ENCODE measurements at regions not wholly inside any gene's neighbourhood (a gene's known extent, or its start where the extent isn't known, plus 50 kb on each side); places are given as distances from the start of the nearest gene placed in this dataset.

DNA sequence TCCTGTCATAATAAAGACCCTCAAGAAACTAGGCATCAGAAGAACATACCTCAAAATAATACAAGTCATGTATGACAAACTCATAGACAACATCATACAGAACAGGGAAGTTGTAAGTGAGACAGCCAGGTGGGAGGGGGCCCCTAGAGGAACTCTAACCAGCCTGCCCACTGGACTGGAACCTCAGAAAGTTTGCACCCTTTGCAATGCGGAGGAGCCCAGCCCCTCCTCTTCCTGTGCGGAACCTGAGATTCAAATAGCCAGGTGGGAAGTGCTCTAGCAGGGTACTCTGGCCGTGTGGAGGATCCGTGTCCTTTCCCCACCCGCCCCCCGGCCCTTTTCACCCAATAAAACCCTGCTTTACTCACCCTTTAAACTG, 387.0 kb upstream of the CBLB start:
- no peak for ATAC-seq (replicated peaks in 1 of 4)
- Mint-ChIP-seq H3K27me3 (no peaks in the 10 kb centered on the region), H3K4me1 (peaks cover 0 to 2% (median 0%) of the 10 kb centered on the region in 3 donors), H3K36me3 (peaks cover 4% of the 10 kb centered on the region), H3K9me3 (peaks cover 2 to 16% (median 3%) of the 10 kb centered on the region in 3 donors), H3K27ac (no peak overlapping the region), H3K4me3 (no peak overlapping the region)
- POLR2A ChIA-PET = no interaction called here
- Histone ChIP-seq H3K4me3 (ENCODE audit: control insufficient read depth in 1 of 2, extremely low read depth in 1 of 2, low read length in 1 of 2) (no peak overlapping the region), H3K27me3 (replicated peaks in 1 of 2; ENCODE audit: control insufficient read depth in 2 of 2, extremely low read depth in 1 of 2, insufficient read depth in 2 of 2, low read length in 1 of 2) (peaks cover 0 to 5% of the 10 kb centered on the region in 2 experiments), H3K9me3 (no peaks in the 10 kb centered on the region), H3K36me3 (ENCODE audit: control insufficient read depth in 2 of 2, extremely low read depth in 1 of 2, insufficient read depth in 1 of 2, low read length in 1 of 2) (no peaks in the 10 kb centered on the region), H3K27ac (ENCODE audit: low read length) (no peak overlapping the region), H3K4me1 (ENCODE audit: control insufficient read depth in 1 of 2, extremely low read depth in 1 of 2, insufficient read depth in 2 of 2, low read length in 2 of 2) (no peaks in the 10 kb centered on the region)
- 75% methylated on average over 2 of the region's 6 CpGs for WGBS (ENCODE audit: insufficient coverage)
- DNase-seq = peak in 1 of 35 experiments; percentile 12
- CTCF ChIA-PET = interaction anchor here in 1 of 2 donors (0.7 kb wide), 1 partner anchor 10 kb away, joined by 3 read pairs; no protein-coding TSS in a partner anchor

DNA sequence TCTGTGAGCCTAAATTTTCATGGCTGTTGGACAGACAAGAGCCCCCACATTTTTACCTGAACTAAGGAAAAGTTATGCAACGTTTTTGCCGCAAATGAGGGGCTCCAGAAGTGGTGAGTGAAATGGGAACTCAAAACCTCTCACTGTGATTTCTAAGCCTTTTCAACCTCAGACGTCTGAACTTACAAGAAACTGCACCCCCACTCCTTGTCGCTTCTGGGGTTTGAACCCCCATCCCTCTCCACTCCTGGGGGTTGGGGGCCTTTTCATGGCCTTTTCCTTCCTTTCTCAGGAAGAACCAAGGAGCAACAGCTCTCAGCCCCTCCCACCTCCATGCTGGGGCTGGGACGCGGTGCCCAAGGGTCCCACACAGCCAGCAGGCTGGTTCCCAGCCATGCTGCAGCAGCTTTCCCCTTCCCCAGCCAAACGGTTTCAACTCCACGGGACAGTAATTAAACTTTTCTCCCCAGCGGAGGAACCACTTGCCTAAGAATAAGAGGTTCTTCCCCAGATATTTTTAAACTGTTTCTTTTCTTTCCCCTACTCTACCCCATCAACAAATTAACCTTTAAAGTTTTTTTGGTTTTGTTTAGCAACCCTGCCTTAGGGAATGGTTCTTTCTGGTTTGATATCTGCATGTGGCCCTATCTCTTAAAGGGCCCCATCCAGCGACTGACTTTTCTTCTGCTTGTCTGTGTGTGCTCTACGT, 387.6 kb upstream of the CBLB start:
- ATAC-seq (replicated peaks in 1 of 4) (no peak), DNase-seq (no peak)
- no peak overlapping the region for H3K4me3 ChIP-seq (ENCODE audit: control insufficient read depth in 1 of 2, extremely low read depth in 1 of 2, low read length in 1 of 2)
- Mint-ChIP-seq H3K4me1 (no peaks in the 10 kb centered on the region), H3K4me3 (no peak overlapping the region), H3K27me3 (no peaks in the 10 kb centered on the region), H3K27ac (no peak overlapping the region), H3K36me3 (peaks cover 4% of the 10 kb centered on the region), H3K9me3 (peaks cover 2 to 14% (median 3%) of the 10 kb centered on the region in 3 donors)
- POLR2A ChIA-PET = no interaction called here
- peaks cover 0 to under 1% of the 10 kb centered on the region in 2 experiments for H3K27me3 ChIP-seq (replicated peaks in 1 of 2; ENCODE audit: control insufficient read depth in 2 of 2, extremely low read depth in 1 of 2, insufficient read depth in 2 of 2, low read length in 1 of 2)
- no peaks in the 10 kb centered on the region for H3K4me1 ChIP-seq (ENCODE audit: control insufficient read depth in 1 of 2, extremely low read depth in 1 of 2, insufficient read depth in 2 of 2, low read length in 2 of 2)
- H3K9me3 ChIP-seq = no peaks in the 10 kb centered on the region
- no peaks in the 10 kb centered on the region for H3K36me3 ChIP-seq (ENCODE audit: control insufficient read depth in 2 of 2, extremely low read depth in 1 of 2, insufficient read depth in 1 of 2, low read length in 1 of 2)
- WGBS (ENCODE audit: insufficient coverage) = 88% methylated on average over 5 of the region's 11 CpGs
- CTCF ChIA-PET = no interaction called here
- no peak overlapping the region for H3K27ac ChIP-seq (ENCODE audit: low read length)

DNA sequence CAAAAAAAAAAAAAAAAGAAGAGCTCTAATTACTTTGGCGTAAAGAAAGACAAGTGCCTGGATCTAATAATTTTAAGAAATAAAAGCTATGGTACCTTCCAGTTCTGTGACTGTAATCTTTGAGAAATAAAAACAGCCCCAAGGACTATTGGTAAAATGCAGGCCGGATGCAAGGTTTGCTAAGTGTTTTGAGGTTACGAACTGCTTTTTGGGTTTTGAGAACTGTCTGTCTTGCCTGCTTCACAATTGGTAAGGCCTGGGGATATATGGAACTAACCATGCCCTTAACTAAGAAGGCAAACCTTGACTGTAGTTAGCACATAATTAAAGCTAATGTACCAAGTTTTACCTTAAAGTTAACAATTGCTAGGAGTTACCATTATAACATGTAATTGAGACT, 388.4 kb upstream of the CBLB start:
- Mint-ChIP-seq H3K36me3 (peaks cover 4% of the 10 kb centered on the region), H3K9me3 (peaks cover 0 to 11% (median 2%) of the 10 kb centered on the region in 3 donors), H3K4me3 (no peak overlapping the region), H3K27me3 (no peaks in the 10 kb centered on the region), H3K4me1 (peaks cover 0 to 3% (median 3%) of the 10 kb centered on the region in 3 donors), H3K27ac (no peak overlapping the region)
- WGBS (ENCODE audit: insufficient coverage) = no CpG with 5 or more reads among the region's 3 CpGs
- Histone ChIP-seq H3K9me3 (no peaks in the 10 kb centered on the region), H3K4me3 (ENCODE audit: control insufficient read depth in 1 of 2, extremely low read depth in 1 of 2, low read length in 1 of 2) (no peak overlapping the region), H3K4me1 (ENCODE audit: control insufficient read depth in 1 of 2, extremely low read depth in 1 of 2, insufficient read depth in 2 of 2, low read length in 2 of 2) (no peaks in the 10 kb centered on the region), H3K27me3 (replicated peaks in 1 of 2; ENCODE audit: control insufficient read depth in 2 of 2, extremely low read depth in 1 of 2, insufficient read depth in 2 of 2, low read length in 1 of 2) (no peaks in the 10 kb centered on the region), H3K27ac (ENCODE audit: low read length) (no peak overlapping the region), H3K36me3 (ENCODE audit: control insufficient read depth in 2 of 2, extremely low read depth in 1 of 2, insufficient read depth in 1 of 2, low read length in 1 of 2) (no peaks in the 10 kb centered on the region)
- ATAC-seq (replicated peaks in 1 of 4) (no peak), DNase-seq (no peak)
- ChIA-PET CTCF (no interaction called here), POLR2A (interaction anchor here in 1 of 2 donors (0.6 kb wide), 1 partner anchor 210 kb away, joined by 4 read pairs; no protein-coding TSS in a partner anchor)

DNA sequence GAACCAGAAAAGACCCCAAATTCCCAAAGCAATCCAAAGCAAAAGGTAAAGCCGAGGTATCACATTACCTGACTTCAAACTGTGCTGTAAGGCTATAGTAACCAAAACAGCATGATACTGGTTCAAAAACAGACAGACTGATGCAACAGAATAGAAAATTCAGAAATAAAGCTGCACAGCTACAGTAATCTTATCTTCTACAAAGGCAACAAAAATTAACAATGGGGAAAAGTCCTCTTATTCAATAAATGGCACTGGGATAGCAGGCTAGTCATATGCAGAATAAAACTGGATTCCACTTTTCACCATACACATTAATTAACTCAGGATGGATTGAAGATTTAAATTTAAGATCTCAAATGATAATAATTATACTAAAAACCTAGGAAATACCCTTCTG, 392.6 kb upstream of the CBLB start:
- CTCF ChIA-PET = no interaction called here
- Histone ChIP-seq H3K4me1 (ENCODE audit: control insufficient read depth in 1 of 2, extremely low read depth in 1 of 2, insufficient read depth in 2 of 2, low read length in 2 of 2) (no peaks in the 10 kb centered on the region), H3K27ac (ENCODE audit: low read length) (no peak overlapping the region), H3K4me3 (ENCODE audit: control insufficient read depth in 1 of 2, extremely low read depth in 1 of 2, low read length in 1 of 2) (no peak overlapping the region), H3K9me3 (no peaks in the 10 kb centered on the region), H3K27me3 (replicated peaks in 1 of 2; ENCODE audit: control insufficient read depth in 2 of 2, extremely low read depth in 1 of 2, insufficient read depth in 2 of 2, low read length in 1 of 2) (no peaks in the 10 kb centered on the region), H3K36me3 (ENCODE audit: control insufficient read depth in 2 of 2, extremely low read depth in 1 of 2, insufficient read depth in 1 of 2, low read length in 1 of 2) (no peaks in the 10 kb centered on the region)
- Mint-ChIP-seq H3K36me3 (no peaks in the 10 kb centered on the region), H3K4me3 (no peak overlapping the region), H3K27ac (no peak overlapping the region), H3K4me1 (peaks cover 0 to 3% (median 3%) of the 10 kb centered on the region in 3 donors), H3K9me3 (peaks cover 0 to 6% (median 0%) of the 10 kb centered on the region in 3 donors), H3K27me3 (no peaks in the 10 kb centered on the region)
- WGBS (ENCODE audit: insufficient coverage) = no CpG with 5 or more reads among the region's 1 CpG
- ATAC-seq (replicated peaks in 1 of 4) = no peak
- no peak for DNase-seq
- POLR2A ChIA-PET = no interaction called here

DNA sequence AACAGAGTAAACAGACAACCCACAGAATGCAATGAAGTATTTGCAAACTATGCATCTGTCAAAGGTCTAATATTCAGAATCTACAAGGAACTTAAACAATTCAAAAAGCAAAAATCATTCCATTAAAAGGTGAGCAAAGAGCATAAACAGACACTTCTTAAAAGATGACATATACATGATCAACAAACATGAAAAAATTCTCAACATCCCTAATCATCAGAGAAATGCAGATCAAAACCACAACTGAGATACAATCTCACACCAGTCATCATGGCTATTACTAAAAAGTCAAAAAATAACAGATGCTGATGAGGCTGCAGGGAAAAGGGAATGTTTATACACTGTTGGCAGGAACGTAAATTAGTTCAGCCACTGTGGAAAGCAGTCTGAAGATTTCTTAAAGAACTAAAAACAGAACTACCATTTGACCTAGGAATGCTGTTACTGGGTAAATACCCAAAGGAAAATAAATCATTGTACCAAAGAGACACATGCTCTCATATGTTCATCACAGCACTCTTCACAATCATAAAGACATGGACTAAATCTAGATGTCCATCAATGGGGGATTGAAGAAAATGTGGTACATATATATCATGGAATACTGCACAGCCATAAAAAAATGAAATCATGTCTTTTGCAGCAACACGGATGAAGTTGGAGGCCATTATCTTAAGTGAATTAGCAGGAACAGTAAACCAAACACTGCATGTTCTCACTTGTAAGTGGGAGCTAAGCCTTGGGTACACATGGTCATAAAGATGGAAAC, 393.3 kb upstream of the CBLB start:
- DNase-seq (no peak), ATAC-seq (replicated peaks in 1 of 4) (no peak)
- no peak overlapping the region for H3K27ac ChIP-seq (ENCODE audit: low read length)
- Mint-ChIP-seq H3K27ac (peak overlapping the region in 1 of 2 donors; percentile 19), H3K27me3 (no peaks in the 10 kb centered on the region), H3K4me3 (no peak overlapping the region), H3K36me3 (no peaks in the 10 kb centered on the region), H3K9me3 (peaks cover 0 to 6% (median 0%) of the 10 kb centered on the region in 3 donors), H3K4me1 (peaks cover 0 to 3% (median 3%) of the 10 kb centered on the region in 3 donors)
- no peak overlapping the region for H3K4me3 ChIP-seq (ENCODE audit: control insufficient read depth in 1 of 2, extremely low read depth in 1 of 2, low read length in 1 of 2)
- H3K27me3 ChIP-seq (replicated peaks in 1 of 2; ENCODE audit: control insufficient read depth in 2 of 2, extremely low read depth in 1 of 2, insufficient read depth in 2 of 2, low read length in 1 of 2) = no peaks in the 10 kb centered on the region
- H3K36me3 ChIP-seq (ENCODE audit: control insufficient read depth in 2 of 2, extremely low read depth in 1 of 2, insufficient read depth in 1 of 2, low read length in 1 of 2) = no peaks in the 10 kb centered on the region
- H3K4me1 ChIP-seq (ENCODE audit: control insufficient read depth in 1 of 2, extremely low read depth in 1 of 2, insufficient read depth in 2 of 2, low read length in 2 of 2) = no peaks in the 10 kb centered on the region
- 100% methylated on average over 1 of the region's 2 CpGs for WGBS (ENCODE audit: insufficient coverage)
- CTCF ChIA-PET = no interaction called here
- no peaks in the 10 kb centered on the region for H3K9me3 ChIP-seq
- POLR2A ChIA-PET = no interaction called here

DNA sequence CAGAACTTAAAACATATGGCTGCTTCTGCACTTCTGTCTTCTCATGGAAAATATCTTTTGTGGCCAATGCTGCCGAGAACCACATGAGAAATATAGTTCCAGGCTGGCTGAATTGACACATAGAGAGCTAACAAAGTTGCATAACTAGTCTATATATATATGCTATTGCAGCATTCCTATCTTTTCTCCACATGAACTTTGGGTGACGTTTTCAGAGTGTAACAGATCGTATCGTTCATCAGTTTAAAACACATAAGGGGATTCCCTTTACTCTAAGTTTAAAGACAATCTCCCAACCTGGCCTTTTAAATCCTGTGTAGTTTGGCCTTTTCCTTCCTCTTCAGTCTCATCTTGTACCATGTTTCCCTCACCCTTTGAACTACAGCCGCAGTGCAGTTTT, 394.2 kb upstream of the CBLB start:
- Mint-ChIP-seq H3K4me3 (no peak overlapping the region), H3K27ac (no peak overlapping the region), H3K4me1 (peaks cover 0 to 8% (median 3%) of the 10 kb centered on the region in 3 donors), H3K27me3 (no peaks in the 10 kb centered on the region), H3K9me3 (peaks cover 0 to 4% (median 0%) of the 10 kb centered on the region in 3 donors), H3K36me3 (no peaks in the 10 kb centered on the region)
- Histone ChIP-seq H3K27me3 (replicated peaks in 1 of 2; ENCODE audit: control insufficient read depth in 2 of 2, extremely low read depth in 1 of 2, insufficient read depth in 2 of 2, low read length in 1 of 2) (no peaks in the 10 kb centered on the region), H3K9me3 (no peaks in the 10 kb centered on the region), H3K4me1 (ENCODE audit: control insufficient read depth in 1 of 2, extremely low read depth in 1 of 2, insufficient read depth in 2 of 2, low read length in 2 of 2) (no peaks in the 10 kb centered on the region), H3K4me3 (ENCODE audit: control insufficient read depth in 1 of 2, extremely low read depth in 1 of 2, low read length in 1 of 2) (no peak overlapping the region), H3K27ac (ENCODE audit: low read length) (no peak overlapping the region), H3K36me3 (ENCODE audit: control insufficient read depth in 2 of 2, extremely low read depth in 1 of 2, insufficient read depth in 1 of 2, low read length in 1 of 2) (no peaks in the 10 kb centered on the region)
- POLR2A ChIA-PET = no interaction called here
- 95% methylated on average over 3 of the region's 5 CpGs for WGBS (ENCODE audit: insufficient coverage)
- DNase-seq = no peak
- ATAC-seq (replicated peaks in 1 of 4) = no peak
- CTCF ChIA-PET = no interaction called here
